ENCODE measurements at regions not wholly inside any gene's neighbourhood (a gene's known extent, or its start where the extent isn't known, plus 50 kb on each side); places are given as distances from the start of the nearest gene placed in this dataset.

- TF ChIP-seq CTCF (conservative IDR thresholded peaks at IDR 0.05) (no peak), EZH2 (IDR thresholded peaks at IDR 0.05; ENCODE audit: low read depth) (no peak)
Measured at GRCh38 chr20:22315771-22316170, 268.6 kb downstream of the FOXA2 start.
